ENCODE measurements at regions not wholly inside any gene's neighbourhood (a gene's known extent, or its start where the extent isn't known, plus 50 kb on each side); places are given as distances from the start of the nearest gene placed in this dataset.
"Not testable (repeated sequence)": the region's sequence is repeated elsewhere in the genome, so short reads cannot be mapped to it uniquely, and the experiment has no call there.

GRCh38 chrX:38473701-38474100 is 87.6 kb upstream of the TSPAN7 start:
- DNase-seq: peak in 1 of 3 experiments; percentile 71

GRCh38 chrX:38474543-38474942 is 86.8 kb upstream of the TSPAN7 start:
- no peak for DNase-seq

DNA sequence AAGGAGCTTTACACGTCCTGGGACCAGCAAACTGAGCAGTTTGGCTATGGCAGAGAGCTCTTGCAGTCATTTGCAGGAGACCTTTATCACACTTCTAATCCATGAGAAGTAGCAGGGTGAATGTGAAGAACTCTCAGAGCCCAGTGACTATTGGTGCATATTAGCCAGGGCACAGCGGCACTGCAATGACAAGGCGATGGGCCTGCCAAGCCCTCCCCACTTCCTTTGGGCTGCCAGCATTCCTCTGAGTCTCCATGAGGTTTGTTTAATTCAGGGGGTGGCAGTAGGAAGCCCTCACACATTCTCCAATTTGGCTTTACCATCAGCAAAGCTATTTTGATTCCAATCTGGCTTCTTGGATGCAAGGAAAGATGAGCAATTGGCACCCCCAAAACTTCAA is 79.2 kb upstream of the TSPAN7 start:
- DNase-seq: no peak

- DNase-seq: peak in 1 of 3 experiments; percentile 75
Measured at GRCh38 chrX:38484607-38485498, 76.5 kb upstream of the TSPAN7 start.

DNA sequence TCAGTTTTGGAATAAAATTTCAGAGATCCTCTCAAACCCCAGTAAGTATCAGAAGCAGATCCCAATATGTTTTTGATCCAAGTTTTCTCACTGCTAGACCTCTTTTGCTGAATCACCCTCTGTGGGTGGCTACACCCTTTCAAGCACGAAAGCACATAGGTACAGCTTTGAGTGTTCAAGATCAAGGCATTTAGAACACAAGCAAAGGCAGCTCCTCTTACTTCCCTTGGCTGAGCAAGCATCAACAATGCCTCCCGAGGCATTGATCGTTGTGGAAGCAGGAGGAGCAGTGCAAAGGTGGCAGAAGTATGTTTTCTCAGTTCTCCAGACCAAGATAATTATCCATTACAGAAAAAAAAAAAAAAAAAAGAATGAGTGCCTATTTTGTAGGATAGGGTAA is 72.0 kb upstream of the TSPAN7 start:
- no peak for DNase-seq

- no peak for DNase-seq
Measured at GRCh38 chrX:38494239-38494823, 67.0 kb upstream of the TSPAN7 start.

DNA sequence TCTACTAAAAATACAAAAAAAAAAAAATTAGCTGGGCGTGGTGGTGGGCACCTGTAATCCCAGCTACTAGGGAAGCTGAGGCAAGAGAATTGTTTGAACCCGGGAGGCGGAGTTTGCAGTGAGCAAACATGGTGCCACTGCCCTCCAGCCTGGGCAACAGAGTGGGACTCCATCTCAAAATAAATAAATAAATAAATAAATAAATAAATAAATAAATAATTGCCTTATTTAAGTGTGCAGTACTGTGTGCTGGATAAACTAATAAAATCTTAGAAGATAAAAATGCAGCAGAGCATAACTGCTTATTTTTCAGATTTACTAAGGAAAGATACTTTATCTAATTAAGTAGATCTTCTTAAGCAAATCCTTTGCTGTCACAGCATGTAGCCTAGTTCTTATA is 61.7 kb upstream of the TSPAN7 start:
- not testable (repeated sequence) for DNase-seq

GRCh38 chrX:38500141-38500540 is 61.2 kb upstream of the TSPAN7 start:
- no peak for DNase-seq

DNA sequence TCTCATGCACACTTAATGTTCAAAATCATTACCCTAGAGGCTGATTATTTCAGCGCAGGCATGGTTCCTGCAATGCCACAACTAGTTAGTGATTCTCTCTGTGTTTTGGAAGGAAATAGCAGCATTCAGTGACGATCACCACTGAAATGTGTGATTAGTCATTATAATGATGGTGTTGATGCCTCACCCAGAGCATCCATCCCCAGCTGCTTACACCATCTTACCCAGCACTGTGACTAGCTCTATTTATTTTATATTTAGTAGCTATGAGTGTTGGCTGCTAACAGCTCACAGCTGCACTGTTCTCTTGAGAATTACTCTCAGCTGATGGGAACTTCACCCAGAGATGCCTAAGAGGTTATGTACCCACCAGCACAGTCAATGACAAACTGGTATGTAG is 60.5 kb upstream of the TSPAN7 start:
- no peak for DNase-seq

- DNase-seq: no peak
Measured at GRCh38 chrX:38505583-38505982, 55.8 kb upstream of the TSPAN7 start.

Data from NCI-H1417 (cell line).